CMK (cell line): ENCODE measurements at regions not wholly inside any gene's neighbourhood (a gene's known extent, or its start where the extent isn't known, plus 50 kb on each side); places are given as distances from the start of the nearest gene placed in this dataset.
A peak's percentile ranks its signal among the peaks of the same experiment; 100 is the strongest.

Source experiments
- DNase-seq: peaks from one replicate; pipeline ENCODE4 v3.0.0-alpha.2; 2010; ENCODE audit warnings: low read depth

GRCh38 chr3:9301091-9301490, 51.6 kb upstream of the SRGAP3 start:
- DNase-seq: no peak

- DNase-seq: no peak
Observed at GRCh38 chr3:9301798-9302197, 52.4 kb upstream of the SRGAP3 start.

- DNase-seq: peak; percentile 60
Observed at GRCh38 chr3:9302425-9303181, 53.2 kb upstream of the SRGAP3 start.

- no peak for DNase-seq
Observed at GRCh38 chr3:9308298-9308990, 54.4 kb upstream of the THUMPD3 start.

GRCh38 chr3:9310043-9310442, 52.8 kb upstream of the THUMPD3 start:
- DNase-seq: no peak

- DNase-seq: no peak
Observed at GRCh38 chr3:9311228-9311627, 51.6 kb upstream of the THUMPD3 start.
